ENCODE measurements at regions not wholly inside any gene's neighbourhood (a gene's known extent, or its start where the extent isn't known, plus 50 kb on each side); places are given as distances from the start of the nearest gene placed in this dataset.
"Not testable (repeated sequence)": the region's sequence is repeated elsewhere in the genome, so short reads cannot be mapped to it uniquely, and the experiment has no call there.

DNA sequence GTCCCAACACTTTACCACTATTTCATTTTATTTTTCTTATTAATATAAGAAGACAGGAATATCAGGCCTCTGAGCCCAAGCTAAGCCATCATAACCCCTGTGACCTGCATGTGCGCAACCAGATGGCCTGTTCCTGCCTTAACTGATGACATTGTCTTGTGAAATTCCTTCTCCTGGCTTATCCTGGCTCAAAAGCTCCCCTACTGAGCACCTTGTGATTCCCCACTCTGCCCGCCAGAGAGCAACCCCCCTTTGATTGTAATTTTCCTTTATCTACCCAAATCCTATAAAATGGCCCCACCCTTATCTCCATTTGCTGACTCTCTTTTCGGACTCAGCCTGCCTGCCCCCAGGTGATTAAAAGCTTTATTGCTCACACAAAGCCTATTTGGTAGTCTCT lies 382.8 kb upstream of the HS3ST1 start:
- DNase-seq (ENCODE audit: low read depth in 4 of 4, low spot score in 1 of 4): not testable (repeated sequence)

DNA sequence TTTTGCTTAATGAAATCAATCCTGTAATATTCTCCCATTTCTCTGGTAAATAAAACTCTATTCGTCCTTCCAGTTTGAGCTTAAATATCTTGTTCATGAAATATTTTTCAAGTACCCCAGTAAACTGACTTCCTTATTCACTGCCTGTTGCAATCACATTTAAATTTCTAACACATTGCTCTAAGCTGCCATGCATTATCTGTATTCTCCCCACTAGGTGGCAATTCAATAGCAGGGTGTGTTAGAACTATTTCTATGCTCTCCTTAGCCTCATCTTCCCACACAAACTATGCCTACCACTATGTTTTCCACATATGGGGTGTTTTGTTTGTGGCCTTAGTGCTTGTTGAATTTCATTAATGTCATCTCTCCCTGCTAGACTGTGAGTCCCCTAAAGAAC lies 377.1 kb upstream of the HS3ST1 start:
- no peak for DNase-seq (ENCODE audit: low read depth in 4 of 4, low spot score in 1 of 4)

DNA sequence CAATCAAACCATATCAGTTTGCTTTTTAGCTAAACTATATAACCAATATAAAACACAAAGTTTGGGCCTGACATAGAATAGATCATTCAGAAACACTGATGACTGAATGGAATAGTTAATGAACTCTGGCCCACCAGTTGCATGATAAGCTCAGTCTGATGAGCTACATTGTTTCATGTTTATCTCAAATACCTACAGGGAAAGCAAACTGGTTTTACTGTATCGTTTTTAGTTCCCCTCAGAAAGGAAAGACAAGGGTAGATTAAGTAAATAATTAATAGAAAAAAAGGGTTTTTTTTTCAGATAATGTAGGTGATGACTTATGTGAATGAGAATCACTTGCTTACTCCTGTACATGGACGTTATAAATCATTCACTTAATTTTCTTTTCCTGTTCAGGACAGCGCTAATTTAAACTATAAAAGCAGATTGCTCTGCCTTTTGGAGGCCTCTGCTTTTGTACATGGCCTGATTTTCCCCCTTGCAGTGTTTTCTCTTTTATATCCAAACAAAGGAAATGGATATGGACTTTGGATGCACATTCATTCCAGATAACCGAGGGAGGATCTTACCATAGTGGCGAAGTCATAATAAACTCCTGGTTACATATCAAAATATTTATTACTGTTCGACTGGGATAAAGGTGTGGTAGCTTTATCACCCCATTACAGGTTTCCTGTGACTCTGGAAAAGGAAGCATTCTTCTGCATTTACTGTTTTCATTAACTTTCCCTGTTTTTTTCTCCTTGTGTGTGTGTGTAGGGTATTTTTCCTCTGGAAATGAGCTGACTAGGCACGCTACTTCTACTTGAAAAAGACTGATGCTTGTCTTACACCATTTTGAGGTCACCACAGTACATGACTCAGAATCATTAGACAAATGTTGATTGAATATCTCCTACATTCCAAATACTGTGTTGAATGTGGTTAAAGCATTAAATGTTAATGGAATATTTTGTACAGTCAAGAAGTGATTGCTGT lies 373.1 kb upstream of the HS3ST1 start:
- DNase-seq (ENCODE audit: low read depth in 4 of 4, low spot score in 1 of 4): no peak

DNA sequence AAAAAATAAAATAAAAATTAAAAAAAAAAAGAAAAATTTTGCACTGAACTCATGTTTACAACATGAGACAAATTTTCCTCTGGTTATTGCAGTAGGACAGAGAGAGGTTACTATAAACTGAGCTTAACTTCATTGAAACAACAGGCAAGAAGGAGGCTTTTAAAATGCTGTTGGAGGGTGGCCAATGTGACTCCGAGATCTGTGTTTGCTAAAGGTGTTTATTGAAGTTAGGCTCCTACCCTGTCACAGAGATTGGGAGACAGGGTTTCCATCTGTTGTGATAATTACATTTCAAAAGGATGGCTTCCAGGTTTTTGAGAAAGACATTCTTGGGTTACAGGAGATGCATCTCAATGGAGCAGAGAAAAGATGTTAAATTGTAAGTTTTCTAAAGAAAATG lies 370.5 kb upstream of the HS3ST1 start:
- DNase-seq (ENCODE audit: low read depth in 4 of 4, low spot score in 1 of 4): no peak

DNA sequence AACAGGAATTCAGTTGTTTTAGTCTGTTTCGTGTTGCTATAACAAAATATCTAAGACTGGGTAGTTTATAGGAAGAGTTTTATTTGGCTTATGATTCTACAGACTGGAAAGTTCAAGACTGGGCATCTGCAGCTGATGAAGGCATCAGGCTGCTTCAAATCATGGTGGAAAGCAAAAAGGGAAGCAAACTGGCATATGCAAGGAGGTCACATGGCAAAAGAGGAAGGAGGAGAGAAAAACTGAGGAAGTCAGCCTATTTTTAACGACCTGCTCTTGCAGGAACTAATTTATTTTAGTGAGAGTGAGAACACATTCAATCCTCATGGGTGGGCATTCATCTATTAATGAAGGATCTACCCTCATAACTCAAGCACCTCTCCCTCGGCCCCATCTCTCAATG lies 363.1 kb upstream of the HS3ST1 start:
- DNase-seq (ENCODE audit: low read depth in 4 of 4, low spot score in 1 of 4): no peak

DNA sequence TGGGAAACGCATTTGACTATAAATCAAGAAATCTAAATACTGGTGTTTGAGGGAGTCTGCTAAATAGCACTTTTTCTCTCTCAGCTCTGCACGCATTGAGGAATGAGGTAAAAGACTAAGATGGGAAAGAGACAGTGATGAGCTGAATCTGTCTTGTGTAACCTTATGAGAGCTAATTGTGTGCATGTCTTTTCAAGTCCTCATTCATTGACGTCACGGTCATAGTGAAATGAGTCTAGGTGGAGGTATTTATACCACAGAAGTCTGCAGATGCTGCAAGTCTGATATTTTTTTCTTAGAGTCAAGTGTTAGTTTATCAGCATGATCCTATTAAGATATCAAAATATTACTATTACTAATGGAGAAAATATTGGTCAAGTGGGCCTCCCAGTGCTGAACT lies 361.5 kb upstream of the HS3ST1 start:
- DNase-seq (ENCODE audit: low read depth in 4 of 4, low spot score in 1 of 4): no peak

DNA sequence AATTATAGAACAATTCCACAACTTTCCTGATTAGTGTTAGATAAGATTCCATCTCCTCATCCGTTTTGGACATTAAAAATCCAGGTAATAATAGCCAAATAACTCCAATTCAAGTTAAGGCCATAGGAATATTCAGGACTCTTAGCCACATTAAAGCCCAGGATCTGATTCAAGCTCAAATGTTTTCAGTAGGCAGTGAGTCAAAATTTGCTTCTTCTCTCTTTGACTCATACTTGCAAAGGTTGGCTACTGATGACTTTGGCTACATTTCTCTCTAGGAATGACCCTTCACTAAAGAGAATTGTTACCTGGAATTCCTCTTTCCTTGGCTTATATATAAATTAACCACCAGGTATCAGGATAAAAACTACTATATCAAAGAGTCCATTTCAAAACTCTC lies 354.9 kb upstream of the HS3ST1 start:
- no peak for DNase-seq (ENCODE audit: low read depth in 4 of 4, low spot score in 1 of 4)

DNA sequence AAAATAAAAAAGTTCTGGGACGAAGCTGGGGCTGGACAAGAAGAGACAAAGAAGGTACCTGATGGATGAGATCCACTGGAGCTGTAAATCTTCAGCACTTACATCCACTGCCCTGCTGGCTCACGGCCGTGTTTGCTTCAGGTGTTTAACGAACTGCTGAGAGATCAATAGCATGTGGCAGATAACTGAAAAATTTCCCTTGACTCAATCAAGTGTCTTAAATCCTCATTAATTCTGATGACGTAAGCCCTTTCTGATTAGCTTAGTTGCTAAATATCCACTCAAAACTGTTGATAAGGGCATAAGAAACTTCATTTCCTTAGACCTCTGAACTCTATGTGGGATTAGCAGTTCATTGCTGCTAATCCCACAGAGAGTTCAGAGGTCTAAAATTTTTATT lies 354.2 kb upstream of the HS3ST1 start:
- DNase-seq (ENCODE audit: low read depth in 4 of 4, low spot score in 1 of 4): no peak

DNA sequence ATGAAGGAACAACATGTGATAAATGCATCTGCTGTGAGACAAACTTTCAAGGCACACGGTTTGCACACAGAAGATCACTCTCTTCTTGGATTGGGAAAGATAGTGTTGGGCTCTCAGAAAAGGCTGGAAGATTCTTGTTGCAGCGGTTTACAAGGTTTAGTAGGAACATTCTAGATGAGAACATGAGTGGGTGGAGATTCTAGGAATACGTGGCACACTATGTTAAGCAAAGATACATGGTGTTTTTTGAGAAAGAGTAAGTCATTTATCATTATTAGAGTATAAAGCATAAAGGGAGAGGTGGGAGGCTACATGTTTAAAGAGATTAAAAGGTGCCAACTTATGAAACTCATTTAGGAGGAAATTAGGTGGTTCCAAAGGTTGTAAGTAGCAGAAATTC lies 348.8 kb upstream of the HS3ST1 start:
- DNase-seq (ENCODE audit: low read depth in 4 of 4, low spot score in 1 of 4): no peak

DNA sequence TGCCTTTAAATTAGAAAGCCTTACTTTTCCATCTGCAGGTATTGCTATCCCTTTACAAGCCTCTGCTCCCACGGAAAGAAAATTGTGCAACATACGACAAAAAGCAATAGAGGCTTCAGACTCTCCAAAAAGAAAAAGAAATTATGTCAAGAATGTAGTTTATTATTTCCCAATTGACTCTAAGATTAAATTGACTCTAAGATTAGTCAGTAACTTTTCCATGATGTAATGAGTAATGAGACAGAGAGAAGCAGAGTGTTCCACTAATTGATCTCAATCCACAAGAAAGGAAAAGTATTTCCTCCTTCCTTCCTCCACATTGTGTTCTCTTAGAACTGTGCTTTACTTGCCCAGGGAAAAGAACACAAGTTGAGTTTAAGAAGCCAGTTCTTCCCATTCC lies 345.7 kb upstream of the HS3ST1 start:
- no peak for DNase-seq (ENCODE audit: low read depth in 4 of 4, low spot score in 1 of 4)

DNA sequence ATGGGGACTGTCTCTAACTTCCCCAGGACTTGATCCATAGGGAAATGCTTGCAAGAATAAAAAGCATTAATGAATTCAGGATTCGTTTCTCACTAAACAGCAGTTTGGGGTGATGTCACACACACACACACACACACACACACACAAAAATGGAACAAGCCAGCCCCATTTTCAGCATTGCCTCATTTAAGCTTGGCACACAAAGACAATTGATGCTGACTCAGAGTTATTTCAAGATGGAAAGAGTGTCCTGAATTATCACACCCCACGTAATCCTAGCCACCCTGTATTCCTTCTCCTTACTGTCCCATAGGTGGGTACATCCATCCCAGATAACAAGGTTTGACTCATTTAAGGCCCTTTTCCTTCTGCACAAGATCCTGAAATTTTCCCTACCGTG lies 345.1 kb upstream of the HS3ST1 start:
- DNase-seq (ENCODE audit: low read depth in 4 of 4, low spot score in 1 of 4): no peak

DNA sequence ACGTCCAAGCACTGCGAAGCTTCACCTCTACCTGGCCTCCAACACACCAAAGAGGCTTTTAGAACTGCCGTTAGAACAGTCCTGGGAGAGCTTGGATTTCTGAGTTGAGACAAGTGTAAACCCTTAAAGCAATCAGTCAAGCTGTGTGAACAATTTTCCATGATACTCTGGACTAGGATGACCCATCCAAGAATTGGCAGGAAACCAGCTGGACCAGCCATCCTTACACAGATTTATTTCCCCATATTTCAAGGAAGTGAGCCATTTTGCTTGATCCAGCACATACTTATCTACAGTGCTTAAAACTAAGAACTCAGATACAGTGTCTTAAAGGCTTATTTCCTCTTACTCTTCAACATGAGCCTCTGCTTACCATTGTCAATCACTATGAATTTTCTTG lies 340.7 kb upstream of the HS3ST1 start:
- no peak for DNase-seq (ENCODE audit: low read depth in 4 of 4, low spot score in 1 of 4)

DNA sequence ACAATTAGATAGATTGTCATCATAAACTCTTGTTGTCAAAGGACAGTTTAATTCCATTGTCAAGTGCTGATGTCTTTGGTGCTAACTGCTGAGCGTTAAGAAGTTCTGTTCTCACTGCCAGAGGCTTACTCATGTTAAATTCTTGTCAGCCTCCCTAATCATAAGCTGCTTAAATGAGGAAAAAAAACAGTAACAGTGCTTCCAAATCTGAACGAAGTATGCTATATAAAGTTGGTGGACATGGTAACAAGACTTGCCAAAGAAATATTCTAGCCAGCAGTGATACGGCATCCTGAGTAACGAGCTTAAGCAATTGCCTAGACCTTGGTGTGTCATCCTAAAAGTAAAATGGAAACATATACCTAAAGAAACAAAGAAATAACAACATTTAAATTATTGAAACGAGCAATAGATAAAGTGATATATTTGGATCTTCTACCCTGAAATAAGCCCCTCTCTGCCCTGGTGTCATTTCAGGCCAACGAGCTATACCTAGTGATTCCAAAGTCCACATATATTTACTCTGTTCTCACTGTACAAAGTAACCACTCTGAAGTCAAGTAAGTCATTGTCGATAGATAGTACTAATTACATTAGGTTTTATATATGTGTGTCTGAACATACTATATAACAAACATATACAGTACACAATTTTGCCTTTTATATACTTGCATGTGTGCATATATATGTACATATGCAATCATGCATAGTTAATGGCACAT lies 339.7 kb upstream of the HS3ST1 start:
- no peak for DNase-seq (ENCODE audit: low read depth in 4 of 4, low spot score in 1 of 4)

DNA sequence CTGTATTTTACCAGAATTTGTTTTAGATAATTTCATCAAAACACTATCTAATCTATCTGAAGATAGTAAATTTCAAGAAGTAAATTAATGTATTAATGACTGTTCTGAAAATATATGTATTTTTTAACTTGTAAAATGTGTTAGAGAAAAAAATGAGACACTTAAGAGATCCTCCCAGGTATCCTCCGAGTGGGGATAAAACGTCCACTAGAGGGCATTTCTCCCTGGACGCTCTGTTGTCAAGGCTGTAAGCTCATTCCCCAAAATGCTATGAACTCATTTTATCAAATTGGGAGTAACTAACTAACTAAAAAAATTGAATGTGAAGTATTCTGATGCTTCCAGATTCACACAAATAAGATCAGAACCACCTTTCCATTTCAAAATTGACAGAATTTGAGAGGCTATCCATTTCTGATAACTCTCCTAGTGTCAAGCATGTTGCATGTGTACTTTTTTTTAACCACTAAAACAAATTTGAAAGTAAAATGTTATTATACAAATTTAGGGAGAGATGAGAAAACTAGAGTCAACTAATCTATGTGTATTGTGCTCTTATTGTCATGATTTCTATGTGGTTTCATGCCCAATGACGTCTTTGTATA lies 337.3 kb upstream of the HS3ST1 start:
- DNase-seq (ENCODE audit: low read depth in 4 of 4, low spot score in 1 of 4): no peak

DNA sequence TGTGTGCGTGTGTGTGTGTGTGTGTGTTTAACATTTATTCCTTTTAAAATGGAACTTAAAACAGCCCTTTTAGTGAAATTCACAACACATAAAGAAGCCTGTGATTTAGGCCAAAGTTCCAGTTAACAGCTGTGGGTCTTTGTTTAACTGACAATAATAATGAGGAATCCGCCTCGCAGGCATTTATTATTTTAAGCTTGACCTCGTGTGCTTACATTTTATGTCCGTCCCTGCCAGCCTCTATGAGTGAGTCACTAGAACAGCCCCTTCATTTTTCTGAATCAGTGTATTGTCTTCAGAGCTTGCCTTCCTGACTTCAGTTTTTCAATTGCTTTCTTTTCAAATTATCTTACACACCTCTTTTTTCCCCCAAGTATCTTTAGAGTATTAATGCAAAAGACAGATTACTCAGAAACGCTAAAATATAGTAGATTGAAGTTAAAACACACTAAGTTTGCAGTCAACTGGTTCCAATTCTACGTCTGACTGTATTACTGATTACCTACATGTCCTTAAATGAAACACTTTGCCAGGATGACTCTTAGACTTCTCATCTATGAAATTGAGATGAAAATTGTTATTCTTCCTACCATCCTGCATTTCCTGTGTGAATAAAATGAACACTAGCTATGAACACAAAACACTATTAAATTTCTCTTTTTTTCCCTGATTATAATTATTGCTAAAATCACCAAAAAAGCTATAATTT lies 319.6 kb upstream of the HS3ST1 start:
- no peak for DNase-seq (ENCODE audit: low read depth in 4 of 4, low spot score in 1 of 4)

DNA sequence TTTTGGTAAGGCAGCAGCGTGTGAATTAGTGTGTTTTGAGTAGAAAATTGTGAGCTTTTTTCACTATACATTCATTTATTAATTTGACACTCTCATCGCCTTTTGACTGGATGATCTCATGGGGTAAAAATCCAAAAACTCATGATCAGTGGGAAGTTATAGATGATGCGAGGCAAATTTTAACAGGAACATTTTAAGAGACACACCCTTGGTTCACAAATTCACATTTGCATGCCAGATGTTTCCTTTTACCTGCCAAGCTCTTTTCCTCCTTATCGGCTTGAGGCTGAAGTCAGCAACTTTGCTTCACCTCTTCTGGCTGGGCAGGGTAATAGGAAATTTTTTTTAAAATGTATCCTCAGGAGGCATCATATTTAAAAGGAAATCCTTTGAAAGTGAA lies 318.0 kb upstream of the HS3ST1 start:
- DNase-seq (ENCODE audit: low read depth in 4 of 4, low spot score in 1 of 4): no peak

DNA sequence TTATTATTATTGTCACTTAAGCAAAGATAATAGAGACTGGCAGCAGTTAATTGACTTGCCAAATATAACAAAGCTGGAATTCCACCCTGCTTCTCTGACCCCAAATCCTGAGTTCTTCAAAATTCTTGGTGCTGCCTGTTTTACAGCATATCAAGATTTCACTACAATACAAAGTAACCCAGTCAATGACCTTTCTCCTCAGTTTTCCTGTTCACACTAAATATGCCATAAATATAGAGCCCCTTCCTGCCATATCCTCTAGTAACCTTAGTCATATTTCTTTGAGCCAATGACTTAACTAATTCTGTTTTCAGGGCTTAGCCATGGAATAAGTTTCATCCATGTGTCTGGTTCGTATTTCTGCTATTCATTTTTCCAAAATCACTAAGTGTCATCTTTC lies 315.3 kb upstream of the HS3ST1 start:
- DNase-seq (ENCODE audit: low read depth in 4 of 4, low spot score in 1 of 4): no peak

DNA sequence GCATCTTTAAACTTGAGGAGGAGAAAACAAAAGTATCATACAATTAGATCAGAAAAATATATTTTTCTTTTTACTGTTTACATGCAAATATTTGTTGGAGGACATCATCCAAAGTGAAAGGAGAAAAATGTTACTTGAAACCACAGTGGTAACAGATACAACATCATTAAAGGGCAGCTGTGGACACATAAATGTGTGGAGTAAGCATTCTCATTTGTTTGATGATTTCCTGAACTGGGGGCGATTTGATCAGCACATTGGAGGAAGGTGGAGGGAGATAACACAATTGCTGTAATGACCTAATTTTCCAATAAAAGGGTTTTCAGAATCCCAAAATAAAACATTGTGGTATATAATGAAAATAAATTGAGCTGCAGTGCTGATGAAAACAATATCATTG lies 314.5 kb upstream of the HS3ST1 start:
- no peak for DNase-seq (ENCODE audit: low read depth in 4 of 4, low spot score in 1 of 4)

DNA sequence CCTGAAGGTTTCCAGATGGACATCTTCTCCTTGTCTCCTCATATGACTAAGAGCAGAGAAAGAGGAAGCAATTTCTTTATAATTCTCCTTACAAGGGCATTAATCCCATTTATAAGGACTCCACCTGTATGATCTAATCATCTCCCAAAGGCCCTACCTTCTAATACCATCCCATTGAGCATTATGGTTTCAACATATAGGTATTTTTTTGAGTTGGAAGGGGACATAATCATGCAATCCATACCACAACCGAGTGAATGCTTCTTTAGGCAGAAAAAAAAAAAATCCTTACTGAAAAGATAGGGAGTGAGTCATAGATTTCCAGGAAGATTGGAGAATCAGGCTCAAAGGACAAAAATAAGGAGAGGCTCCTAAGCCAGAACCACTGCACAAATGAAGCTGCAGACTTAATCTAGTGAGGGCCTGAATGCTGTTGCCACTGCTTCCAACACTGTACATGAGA lies 312.5 kb upstream of the HS3ST1 start:
- no peak for DNase-seq (ENCODE audit: low read depth in 4 of 4, low spot score in 1 of 4)

DNA sequence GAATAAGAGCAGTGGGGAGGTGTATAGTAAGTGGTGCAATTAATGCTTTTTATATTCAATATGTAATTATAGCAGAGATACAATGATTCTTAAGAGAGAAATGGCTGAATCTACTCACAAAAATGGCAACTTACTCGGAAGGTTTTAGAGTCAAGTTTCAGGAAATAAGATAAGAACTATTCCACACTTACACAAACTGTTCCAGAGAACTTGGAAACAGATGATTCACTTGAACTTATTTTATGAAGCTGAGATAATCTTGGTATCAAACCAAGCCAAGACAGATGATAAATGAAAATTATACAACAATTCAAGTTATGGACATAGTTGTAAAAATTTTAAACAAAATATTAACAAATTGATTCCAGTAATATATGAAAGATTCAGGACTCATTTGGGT lies 311.3 kb upstream of the HS3ST1 start:
- DNase-seq (ENCODE audit: low read depth in 4 of 4, low spot score in 1 of 4): no peak

DNA sequence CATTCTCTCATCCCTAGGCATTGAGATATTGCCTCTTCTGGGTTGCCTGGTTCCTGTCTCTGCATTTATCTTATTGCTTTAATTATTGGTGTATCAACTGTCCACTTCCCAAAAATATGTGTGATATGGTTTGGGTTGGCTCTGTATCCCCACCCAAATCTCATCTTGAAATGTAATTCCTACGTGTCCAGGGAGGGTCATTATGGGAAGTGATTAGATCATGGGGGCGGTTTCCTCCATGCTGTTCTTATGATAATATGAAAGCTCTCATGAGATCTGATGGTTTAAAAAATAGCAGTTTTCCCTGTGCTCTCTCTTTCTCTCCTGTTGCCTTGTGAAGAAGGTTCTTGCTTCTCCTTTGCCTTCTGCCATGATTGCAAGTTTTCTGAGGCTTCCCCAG lies 308.3 kb upstream of the HS3ST1 start:
- DNase-seq (ENCODE audit: low read depth in 4 of 4, low spot score in 1 of 4): no peak
